GM19238 (cell line): ENCODE measurements at regions not wholly inside any gene's neighbourhood (a gene's known extent, or its start where the extent isn't known, plus 50 kb on each side); places are given as distances from the start of the nearest gene placed in this dataset.

Source experiments
- DNase-seq: peaks from one replicate; pipeline ENCODE4 v3.0.0; 2011; ENCODE audit warnings: low spot score; ENCODE audit not compliant: insufficient read length

DNA sequence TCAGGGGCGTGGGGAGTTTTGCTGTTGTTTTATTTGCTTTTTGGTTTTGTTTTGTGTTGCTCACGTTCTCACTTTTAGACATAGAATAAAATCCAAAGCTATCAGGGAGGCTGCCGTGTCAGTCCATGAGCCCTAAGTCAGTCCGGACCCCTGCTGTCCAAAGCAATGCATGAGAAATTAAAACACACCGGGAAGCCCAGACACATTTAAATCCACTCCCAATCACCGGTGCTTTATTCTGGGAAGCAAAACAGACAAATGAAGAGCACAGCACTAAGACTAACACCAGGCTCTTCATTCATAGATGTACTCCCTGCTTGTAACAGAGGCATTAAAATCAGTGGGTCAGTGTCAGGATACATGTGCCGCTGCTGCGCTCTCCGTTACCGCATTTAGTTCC lies 180.9 kb downstream of the IRX2 start:
- DNase-seq = no peak

DNA sequence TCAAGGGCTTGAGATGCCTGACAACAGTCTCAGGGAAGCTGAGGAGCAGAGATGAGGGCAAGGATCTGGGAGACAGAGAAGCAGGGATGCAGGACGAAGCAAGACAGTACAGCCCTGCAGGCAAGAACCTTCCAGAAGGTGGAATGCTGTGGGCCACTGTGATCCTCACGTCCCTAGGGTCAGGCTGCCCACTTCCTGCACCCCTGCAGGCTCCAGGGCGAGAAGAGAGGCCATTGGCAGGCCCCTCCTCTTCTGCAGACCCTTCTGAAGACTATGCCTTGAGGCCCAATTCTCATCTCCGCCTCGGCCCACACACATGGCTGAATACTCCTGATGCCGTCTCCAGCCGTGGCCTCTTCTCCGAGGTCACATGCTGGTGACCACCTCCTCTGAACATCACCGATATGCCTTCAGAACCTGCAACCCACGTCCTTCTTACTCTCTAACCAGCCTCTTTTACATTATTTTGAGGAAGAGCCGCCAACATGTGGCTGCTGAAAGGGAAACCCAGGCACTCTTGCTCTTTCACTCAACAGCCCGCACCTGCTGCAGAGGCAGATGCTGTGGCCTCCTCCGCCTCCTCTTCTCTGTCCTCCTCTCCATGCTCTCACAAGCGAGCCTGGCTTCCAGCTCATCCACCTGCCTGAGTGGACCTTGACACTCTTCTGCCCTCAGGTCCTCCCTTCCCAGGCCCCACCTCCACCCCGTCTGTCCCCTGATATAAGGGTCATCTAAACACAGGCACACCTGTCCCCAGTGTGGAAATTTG lies 181.5 kb downstream of the IRX2 start:
- no peak for DNase-seq

DNA sequence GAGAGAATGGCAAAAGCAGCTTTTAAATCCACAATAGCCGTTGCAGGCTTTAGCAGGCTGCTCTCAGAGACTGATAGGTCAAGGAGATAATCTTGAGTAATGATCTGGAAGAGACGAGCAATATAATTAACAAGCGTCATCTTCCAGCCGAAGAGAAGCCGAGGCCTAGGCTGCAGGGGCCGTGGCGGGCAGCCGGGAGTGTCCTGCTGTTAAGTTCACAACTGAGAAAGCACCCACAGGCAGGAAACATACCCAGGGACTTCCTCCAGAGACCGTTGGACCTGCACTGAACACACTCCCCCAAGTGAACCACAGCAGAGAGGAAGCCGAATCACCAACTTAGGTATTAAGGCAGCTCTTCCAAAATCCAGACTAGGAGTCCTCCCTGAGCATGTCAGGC lies 182.3 kb downstream of the IRX2 start:
- no peak for DNase-seq

DNA sequence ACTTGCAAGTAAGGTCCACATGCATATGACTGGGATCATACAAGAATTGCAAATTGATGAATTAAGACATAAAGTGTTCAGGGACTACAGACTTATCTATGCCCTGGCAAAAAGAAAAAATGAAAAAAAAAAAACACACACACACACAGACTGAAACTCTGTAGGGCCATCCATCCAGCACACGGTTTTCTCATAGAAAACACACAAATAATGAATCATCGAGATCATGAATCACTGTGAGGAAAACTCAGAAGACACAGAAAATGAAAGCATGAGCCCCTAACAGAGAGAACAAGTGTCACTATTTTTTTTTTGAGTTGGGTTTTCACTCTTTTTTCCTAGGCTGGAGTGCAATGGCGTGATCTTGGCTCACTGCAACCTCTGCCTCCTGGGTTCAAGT lies 185.2 kb downstream of the IRX2 start:
- DNase-seq = no peak

DNA sequence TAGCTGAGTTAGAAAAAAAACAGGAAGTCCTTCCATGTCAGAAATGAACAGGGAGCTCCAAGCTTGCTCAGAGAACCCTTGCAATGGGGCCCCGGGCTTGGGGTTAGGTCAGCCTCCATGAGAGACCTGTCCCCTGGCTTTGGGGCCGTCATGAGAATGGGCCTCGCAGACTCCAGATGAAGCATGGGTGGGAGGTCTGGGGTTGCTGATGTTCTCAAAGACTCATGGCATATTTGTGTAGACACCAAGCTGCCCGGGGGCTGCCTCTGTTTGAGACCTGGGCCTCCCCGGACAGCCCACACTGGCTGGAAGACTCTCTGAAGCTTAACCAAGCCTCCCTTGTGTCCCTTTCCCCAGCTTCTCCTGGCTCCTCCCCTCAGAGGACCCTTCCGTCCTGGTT lies 186.3 kb downstream of the IRX2 start:
- DNase-seq = no peak

GRCh38 chr5:2563046-2563445 lies 188.4 kb downstream of the IRX2 start:
- no peak for DNase-seq

DNA sequence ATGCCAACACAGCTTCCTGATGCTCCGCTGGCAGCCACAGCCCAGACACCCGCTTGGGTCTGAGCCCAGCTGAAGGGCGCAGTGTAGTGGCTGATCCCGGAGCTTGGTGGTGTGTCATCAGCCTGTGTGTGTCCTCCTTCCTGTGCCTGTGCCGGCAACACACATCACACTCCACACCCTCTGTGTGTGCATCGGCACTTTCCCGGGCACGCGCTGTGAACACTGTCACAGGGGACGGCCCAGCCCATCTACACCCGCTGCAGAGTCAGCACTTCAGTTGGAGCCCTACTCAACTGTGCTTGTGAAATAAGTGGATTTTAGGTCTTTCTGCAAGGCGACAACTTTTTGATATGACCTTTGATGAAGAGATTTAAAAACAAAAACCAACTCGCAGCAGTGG lies 189.4 kb downstream of the IRX2 start:
- DNase-seq = no peak

- no peak for DNase-seq
Observed at GRCh38 chr5:2560435-2560834, 191.0 kb downstream of the IRX2 start.

- DNase-seq = no peak
Observed at GRCh38 chr5:2557435-2557834, 194.0 kb downstream of the IRX2 start.

GRCh38 chr5:2556375-2556966 lies 195.0 kb downstream of the IRX2 start:
- no peak for DNase-seq

GRCh38 chr5:2553611-2554010 lies 197.9 kb downstream of the IRX2 start:
- no peak for DNase-seq

DNA sequence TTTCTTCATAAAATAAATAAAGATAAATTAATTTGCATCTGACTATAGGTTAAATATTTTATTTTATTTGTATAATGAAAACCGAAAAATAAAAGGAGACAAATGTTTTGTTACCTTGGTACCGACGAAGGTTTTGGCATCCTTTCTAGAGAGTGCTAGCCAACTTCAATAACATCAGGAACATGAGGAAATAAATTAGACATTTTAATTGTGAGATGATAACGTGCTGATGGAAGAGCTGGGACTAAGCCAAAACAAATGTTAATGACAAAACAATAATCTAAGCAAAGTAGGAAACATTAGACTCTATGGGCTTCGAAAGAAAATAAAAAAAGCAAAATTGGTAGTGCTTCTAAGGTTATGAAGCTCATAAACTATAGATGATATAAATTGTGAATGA lies 201.0 kb downstream of the IRX2 start:
- no peak for DNase-seq

DNA sequence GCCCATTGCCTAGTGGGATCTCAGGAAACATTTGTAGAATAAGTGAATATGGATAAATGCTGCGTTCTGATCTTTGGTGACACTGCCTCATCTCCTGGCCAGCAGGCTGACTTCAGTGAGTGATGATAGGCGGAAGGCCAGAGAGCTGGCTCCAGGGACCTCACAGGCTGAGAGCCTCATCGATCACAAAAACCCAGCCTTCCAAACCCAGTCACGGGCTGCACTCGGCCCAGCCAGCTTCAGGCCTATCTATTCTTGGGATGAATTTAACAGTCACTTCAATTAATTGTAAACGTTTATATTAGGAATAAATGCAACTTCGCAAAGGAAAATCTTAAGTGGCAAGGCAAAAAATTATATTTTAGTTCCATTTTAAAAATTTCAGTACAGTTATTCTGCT lies 201.6 kb downstream of the IRX2 start:
- DNase-seq = no peak

DNA sequence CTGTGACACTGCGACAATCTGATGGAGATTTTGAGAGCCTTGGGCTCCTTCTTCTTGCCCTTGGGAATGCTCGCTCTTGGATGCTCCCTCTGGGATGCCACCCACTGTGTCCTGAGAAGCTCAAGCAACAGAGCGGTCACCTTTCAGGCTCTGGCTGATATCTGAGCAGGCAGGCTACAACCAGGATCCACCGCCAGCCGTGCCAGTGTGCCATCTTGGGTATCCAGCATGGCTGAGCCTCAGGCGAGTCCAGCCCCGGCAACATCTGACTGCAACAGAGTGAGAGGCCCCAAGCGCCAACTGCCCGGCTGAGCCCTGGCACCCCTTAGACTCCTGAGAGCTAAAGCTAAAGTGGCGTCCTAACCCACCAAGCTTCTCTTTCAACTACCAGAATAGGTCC lies 202.1 kb downstream of the IRX2 start:
- DNase-seq = no peak

- DNase-seq = no peak
Observed at GRCh38 chr5:2546938-2547337, 204.5 kb downstream of the IRX2 start.

DNA sequence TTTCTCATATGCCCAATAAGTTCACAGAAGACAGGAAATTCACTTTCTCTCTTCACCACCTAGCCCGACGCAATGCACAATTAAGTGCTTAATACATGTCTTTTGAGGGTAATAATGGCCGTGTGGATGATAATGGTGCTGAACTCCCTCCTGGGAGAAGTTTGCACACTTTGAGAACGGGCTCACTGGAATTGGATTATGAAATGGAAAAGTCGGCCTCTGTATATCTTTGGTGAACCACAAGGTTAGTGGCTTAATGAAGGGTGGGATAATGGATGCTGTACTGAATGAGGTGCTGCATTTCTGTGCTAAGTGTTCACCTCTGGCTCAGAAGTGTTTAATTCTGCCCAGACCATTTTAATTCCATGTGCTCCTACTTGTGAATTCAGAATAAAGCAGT lies 207.5 kb downstream of the IRX2 start:
- DNase-seq = no peak

DNA sequence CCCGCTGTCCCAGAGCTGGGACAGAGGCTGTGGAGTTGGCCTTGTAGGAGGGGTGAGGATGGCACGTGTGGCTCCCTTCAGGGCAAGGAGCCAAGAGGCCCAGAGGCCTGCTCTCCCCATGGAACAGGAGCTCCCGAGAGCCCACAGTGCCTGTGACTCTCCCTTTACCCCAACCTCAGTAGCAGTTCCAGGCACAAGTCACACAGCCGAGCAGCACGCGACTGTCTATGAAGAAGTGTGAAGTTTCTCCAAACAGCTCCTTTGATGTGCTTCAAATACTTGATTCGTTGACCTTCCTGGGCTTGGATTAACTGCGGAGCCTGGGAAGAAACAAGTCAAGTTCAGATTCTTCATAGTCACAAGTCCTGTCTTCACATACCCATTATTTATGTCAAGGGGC lies 208.7 kb downstream of the IRX2 start:
- DNase-seq = no peak

GRCh38 chr5:2542026-2542425 lies 209.5 kb downstream of the IRX2 start:
- no peak for DNase-seq

DNA sequence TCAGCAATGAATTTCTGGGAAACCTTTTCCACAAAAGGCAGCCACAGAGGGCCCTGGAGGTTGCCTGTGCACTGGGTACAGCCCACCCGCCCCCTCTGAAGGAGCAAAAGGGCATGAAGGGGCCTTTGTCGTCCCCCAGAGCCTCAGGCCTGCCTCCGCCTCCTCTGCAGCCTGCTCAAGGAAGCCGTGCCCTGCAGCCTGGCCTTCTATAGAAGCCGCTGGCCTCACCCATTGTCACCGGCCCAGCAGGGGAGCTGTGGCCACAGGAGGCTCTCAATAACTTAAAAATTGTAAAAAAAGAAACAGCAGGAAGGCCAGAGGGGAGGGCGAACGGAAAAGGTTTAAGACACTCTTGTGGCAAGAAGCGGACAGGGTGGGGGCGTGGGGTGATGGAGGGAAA lies 213.3 kb downstream of the IRX2 start:
- DNase-seq = no peak

DNA sequence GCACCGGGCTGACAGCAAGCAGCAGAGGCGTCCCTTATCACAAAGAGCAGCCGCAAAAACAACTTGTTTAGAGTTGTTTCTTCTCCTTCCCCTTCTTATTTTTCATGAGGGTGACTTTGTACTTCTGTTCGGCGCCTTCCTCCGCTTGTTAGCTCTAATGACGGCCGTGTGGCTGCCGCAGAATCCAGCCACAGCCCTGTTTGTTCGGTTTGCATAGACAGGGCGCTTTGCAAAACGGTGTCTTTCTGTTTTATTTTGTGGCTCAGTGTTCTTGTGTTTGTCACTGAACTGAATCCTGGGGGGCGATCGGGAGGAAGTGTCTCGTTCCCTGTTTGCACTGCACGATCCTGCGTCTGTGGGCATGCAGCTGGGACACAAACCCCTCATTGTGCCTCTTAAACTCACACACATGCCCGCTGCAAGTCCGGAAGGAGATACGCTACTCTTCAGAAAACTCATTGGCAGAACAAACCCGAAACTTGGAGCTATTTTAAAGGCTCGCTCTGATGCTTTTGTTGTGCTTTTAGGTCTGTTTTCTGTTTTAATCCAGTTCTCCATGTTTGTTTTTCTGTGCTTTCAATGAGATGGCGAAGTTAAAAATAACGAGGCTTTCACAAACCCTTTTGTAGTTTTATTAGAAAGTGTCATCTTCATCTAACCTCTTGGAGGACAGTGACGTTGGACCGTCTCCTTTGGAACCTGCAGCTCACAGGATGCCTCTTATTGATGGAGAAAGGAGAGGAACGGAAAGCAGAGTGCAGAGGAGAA lies 213.9 kb downstream of the IRX2 start:
- no peak for DNase-seq

DNA sequence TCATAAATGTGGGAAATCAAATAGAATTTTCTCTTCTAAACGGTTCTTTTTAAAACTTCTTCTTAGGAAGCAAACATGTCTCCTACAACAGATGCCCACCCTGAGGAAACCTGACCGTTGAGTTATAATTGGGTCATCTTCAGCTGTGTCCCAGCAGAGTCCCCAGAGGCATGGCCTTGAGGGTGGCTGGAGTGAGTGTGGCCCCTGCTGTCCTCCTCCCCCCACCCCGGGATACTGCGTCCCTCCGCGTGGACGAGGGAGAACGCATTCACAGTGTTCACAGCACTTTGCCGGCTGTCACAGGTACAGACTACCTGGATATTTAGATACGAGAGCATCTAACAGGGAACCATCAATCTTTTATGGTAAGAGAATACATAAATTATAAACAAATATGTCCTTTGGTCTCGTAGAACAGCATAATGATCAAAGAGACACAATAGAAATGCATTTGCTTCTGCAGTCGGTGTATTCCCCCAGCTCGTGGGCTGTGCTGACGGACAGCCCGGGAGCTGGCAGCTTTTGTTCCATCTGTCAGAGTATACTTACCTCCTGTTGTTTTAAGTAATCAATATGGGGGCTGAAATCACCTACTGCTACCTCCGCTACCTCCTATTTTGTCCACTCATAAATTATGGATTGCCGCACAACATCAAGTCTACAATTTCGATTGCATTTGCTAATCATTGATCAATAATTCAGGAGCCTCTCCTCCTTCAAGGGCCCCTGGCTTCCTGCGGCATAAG lies 214.7 kb downstream of the IRX2 start:
- DNase-seq = no peak

- DNase-seq = no peak
Observed at GRCh38 chr5:2534970-2535369, 216.5 kb downstream of the IRX2 start.
